HL-60 (cell line): ENCODE measurements at regions not wholly inside any gene's neighbourhood (a gene's known extent, or its start where the extent isn't known, plus 50 kb on each side); places are given as distances from the start of the nearest gene placed in this dataset.

ENCODE experiments used
- POLR2AphosphoS5 ChIP-seq: IDR thresholded peaks from 2 replicates; pipeline ENCODE4 v1.6.1; 2012; ENCODE audit warnings: low read depth
- TF ChIP-seq, protein P1 (sequence below): IDR thresholded peaks from one replicate; pipeline ENCODE4 v1.5.1; 2011; ENCODE audit warnings: low read length, control low read depth, inconsistent platforms; ENCODE audit not compliant: insufficient read depth
- TF ChIP-seq, protein P2 (sequence below): IDR thresholded peaks from 2 replicates; pipeline ENCODE4 v1.6.1; 2012; ENCODE audit warnings: low read depth; ENCODE audit not compliant: insufficient replicate concordance

DNA sequence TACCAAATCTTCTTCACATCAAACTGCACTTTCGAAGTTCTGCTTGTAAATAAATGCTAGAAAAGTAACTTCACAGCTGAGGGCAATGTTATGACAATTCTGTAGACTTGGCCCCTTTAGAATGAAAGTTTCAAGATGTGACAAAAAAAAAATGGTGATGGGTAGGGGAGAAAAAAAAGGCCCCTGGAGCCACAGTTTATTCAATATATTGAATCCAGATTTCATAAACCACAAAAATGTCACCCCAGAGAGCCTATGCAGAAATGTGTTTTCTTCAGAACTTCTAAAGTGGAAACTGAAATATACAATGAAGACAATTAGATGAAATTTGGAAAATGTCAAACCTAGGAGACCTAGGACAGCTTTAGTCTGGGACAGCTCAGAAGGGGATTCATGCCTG lies 143.1 kb downstream of the EDN3 start:
- TF ChIP-seq, protein P1, sequence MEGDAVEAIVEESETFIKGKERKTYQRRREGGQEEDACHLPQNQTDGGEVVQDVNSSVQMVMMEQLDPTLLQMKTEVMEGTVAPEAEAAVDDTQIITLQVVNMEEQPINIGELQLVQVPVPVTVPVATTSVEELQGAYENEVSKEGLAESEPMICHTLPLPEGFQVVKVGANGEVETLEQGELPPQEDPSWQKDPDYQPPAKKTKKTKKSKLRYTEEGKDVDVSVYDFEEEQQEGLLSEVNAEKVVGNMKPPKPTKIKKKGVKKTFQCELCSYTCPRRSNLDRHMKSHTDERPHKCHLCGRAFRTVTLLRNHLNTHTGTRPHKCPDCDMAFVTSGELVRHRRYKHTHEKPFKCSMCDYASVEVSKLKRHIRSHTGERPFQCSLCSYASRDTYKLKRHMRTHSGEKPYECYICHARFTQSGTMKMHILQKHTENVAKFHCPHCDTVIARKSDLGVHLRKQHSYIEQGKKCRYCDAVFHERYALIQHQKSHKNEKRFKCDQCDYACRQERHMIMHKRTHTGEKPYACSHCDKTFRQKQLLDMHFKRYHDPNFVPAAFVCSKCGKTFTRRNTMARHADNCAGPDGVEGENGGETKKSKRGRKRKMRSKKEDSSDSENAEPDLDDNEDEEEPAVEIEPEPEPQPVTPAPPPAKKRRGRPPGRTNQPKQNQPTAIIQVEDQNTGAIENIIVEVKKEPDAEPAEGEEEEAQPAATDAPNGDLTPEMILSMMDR, result no peak
- TF ChIP-seq, protein P2, sequence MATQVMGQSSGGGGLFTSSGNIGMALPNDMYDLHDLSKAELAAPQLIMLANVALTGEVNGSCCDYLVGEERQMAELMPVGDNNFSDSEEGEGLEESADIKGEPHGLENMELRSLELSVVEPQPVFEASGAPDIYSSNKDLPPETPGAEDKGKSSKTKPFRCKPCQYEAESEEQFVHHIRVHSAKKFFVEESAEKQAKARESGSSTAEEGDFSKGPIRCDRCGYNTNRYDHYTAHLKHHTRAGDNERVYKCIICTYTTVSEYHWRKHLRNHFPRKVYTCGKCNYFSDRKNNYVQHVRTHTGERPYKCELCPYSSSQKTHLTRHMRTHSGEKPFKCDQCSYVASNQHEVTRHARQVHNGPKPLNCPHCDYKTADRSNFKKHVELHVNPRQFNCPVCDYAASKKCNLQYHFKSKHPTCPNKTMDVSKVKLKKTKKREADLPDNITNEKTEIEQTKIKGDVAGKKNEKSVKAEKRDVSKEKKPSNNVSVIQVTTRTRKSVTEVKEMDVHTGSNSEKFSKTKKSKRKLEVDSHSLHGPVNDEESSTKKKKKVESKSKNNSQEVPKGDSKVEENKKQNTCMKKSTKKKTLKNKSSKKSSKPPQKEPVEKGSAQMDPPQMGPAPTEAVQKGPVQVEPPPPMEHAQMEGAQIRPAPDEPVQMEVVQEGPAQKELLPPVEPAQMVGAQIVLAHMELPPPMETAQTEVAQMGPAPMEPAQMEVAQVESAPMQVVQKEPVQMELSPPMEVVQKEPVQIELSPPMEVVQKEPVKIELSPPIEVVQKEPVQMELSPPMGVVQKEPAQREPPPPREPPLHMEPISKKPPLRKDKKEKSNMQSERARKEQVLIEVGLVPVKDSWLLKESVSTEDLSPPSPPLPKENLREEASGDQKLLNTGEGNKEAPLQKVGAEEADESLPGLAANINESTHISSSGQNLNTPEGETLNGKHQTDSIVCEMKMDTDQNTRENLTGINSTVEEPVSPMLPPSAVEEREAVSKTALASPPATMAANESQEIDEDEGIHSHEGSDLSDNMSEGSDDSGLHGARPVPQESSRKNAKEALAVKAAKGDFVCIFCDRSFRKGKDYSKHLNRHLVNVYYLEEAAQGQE, result no peak
- TF ChIP-seq POLR2AphosphoS5, result no peak
